A549 (cell line): ENCODE measurements at regions not wholly inside any gene's neighbourhood (a gene's known extent, or its start where the extent isn't known, plus 50 kb on each side); places are given as distances from the start of the nearest gene placed in this dataset.

Experiments used
- CEBPB ChIP-seq, 2 experiments: fragments of >200 bp in 1 of 2; sonication (Bioruptor Twin) in 1 of 2; formaldehyde crosslinking in 1 of 2; IDR thresholded peaks; 2 replicates each; pipeline ENCODE4 v1.6.1; 2012 to 2016
- HDAC2 ChIP-seq: fragments of 200-600 bp; sonication (generic); IDR thresholded peaks from 2 replicates; pipeline ENCODE4 v1.6.1; 2016
- KDM1A ChIP-seq: fragments of 200-600 bp; sonication (generic); IDR thresholded peaks from 2 replicates; pipeline ENCODE4 v1.6.1; 2016; ENCODE audit warnings: low read depth, mild to moderate bottlenecking
- POLR2A ChIP-seq: IDR thresholded peaks from 2 replicates; pipeline ENCODE4 v1.6.1; 2012; ENCODE audit warnings: mild to moderate bottlenecking, low read length
- RAD21 ChIP-seq, 2 experiments: fragments of >200 bp in 1 of 2; sonication (Bioruptor Twin) in 1 of 2; formaldehyde crosslinking in 1 of 2; IDR thresholded peaks in 1 of 2; conservative IDR thresholded peaks in 1 of 2; 2 replicates in 1 of 2; 3 replicates in 1 of 2; pipeline ENCODE4 v1.6.1; 2012 to 2018; ENCODE audit warnings: inconsistent platforms in 1 of 2
- ZC3H11A ChIP-seq: fragments of 450-650 bp; IDR thresholded peaks from 2 replicates; pipeline ENCODE4 v1.6.1; 2014; ENCODE audit warnings: antibody characterized with exemption, mild to moderate bottlenecking
- TF ChIP-seq, protein P1 (sequence below): fragments of >200 bp; sonication (Bioruptor Twin); formaldehyde crosslinking; IDR thresholded peaks from 3 replicates; pipeline ENCODE4 v1.5.1; 2016

DNA sequence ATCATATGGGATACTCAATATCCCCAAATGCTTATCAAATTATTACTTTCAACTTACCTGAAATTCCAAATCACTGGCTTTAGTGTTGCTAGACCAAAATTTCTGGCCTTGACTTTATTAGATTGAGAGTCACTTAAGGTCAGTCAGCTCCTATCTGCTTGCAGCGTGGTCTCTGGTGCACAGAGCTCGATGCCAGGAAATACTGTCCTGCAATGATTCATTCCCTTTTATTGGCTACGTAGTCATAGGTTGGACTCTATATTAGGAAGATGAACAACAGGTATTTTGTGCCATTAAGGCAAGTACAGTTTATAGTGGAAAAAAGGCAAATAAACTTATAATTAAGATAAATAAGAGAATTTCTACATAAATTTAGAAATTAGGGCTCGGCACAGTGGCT is 378.6 kb upstream of the MCTP2 start:
- no peak for TF ChIP-seq POLR2A
- no peak for TF ChIP-seq KDM1A
- no peak for TF ChIP-seq HDAC2
- TF ChIP-seq RAD21 (conservative IDR thresholded peaks at IDR 0.05 in 1 of 2, IDR thresholded peaks at IDR 0.05 in 1 of 2), result no peak
- TF ChIP-seq, protein P1, sequence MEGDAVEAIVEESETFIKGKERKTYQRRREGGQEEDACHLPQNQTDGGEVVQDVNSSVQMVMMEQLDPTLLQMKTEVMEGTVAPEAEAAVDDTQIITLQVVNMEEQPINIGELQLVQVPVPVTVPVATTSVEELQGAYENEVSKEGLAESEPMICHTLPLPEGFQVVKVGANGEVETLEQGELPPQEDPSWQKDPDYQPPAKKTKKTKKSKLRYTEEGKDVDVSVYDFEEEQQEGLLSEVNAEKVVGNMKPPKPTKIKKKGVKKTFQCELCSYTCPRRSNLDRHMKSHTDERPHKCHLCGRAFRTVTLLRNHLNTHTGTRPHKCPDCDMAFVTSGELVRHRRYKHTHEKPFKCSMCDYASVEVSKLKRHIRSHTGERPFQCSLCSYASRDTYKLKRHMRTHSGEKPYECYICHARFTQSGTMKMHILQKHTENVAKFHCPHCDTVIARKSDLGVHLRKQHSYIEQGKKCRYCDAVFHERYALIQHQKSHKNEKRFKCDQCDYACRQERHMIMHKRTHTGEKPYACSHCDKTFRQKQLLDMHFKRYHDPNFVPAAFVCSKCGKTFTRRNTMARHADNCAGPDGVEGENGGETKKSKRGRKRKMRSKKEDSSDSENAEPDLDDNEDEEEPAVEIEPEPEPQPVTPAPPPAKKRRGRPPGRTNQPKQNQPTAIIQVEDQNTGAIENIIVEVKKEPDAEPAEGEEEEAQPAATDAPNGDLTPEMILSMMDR, result no peak
- TF ChIP-seq ZC3H11A, result no peak
- no peak for TF ChIP-seq CEBPB (IDR thresholded peaks at IDR 0.05)
